ENCODE measurements at regions not wholly inside any gene's neighbourhood (a gene's known extent, or its start where the extent isn't known, plus 50 kb on each side); places are given as distances from the start of the nearest gene placed in this dataset.

DNA sequence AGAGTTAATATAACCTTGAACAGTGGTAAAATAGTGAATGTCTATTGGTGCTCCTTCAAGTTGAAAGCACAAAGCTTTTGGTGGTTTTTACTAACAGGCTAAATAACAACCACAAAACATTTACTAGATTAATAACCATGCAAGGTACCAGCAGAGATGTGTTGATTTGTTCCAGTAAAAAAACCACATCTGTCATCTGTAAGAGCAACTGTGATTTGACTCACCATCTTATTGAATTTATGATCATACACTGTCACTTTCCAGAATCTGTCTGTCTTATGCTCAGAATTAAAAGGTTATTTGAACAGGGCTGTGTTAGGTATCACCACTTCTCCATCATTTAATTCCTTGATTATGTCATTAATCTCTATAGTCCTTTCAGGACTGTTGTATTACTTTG is 107.0 kb upstream of the PTHLH start:
- TF ChIP-seq, protein P1, sequence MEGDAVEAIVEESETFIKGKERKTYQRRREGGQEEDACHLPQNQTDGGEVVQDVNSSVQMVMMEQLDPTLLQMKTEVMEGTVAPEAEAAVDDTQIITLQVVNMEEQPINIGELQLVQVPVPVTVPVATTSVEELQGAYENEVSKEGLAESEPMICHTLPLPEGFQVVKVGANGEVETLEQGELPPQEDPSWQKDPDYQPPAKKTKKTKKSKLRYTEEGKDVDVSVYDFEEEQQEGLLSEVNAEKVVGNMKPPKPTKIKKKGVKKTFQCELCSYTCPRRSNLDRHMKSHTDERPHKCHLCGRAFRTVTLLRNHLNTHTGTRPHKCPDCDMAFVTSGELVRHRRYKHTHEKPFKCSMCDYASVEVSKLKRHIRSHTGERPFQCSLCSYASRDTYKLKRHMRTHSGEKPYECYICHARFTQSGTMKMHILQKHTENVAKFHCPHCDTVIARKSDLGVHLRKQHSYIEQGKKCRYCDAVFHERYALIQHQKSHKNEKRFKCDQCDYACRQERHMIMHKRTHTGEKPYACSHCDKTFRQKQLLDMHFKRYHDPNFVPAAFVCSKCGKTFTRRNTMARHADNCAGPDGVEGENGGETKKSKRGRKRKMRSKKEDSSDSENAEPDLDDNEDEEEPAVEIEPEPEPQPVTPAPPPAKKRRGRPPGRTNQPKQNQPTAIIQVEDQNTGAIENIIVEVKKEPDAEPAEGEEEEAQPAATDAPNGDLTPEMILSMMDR (IDR thresholded peaks at IDR 0.05) = no peak
- no peak for TF ChIP-seq FOXM1 (IDR thresholded peaks at IDR 0.05; ENCODE audit: low read depth)
- TF ChIP-seq RXRA (IDR thresholded peaks at IDR 0.05; ENCODE audit: borderline replicate concordance, low read depth) = no peak
